HG02678 (cell line): ENCODE measurements at regions not wholly inside any gene's neighbourhood (a gene's known extent, or its start where the extent isn't known, plus 50 kb on each side); places are given as distances from the start of the nearest gene placed in this dataset.

ENCODE experiments used
- ATAC-seq: cut with Tn5 transposase; IDR thresholded peaks from one replicate; pipeline ENCODE4 v1.9.1; 2021; ENCODE audit warnings: mild to moderate bottlenecking, moderate library complexity; ENCODE audit not compliant: unreplicated experiment

- no peak for ATAC-seq
Measured at GRCh38 chrX:118878977-118879376, 55.4 kb downstream of the ZCCHC12 start.

DNA sequence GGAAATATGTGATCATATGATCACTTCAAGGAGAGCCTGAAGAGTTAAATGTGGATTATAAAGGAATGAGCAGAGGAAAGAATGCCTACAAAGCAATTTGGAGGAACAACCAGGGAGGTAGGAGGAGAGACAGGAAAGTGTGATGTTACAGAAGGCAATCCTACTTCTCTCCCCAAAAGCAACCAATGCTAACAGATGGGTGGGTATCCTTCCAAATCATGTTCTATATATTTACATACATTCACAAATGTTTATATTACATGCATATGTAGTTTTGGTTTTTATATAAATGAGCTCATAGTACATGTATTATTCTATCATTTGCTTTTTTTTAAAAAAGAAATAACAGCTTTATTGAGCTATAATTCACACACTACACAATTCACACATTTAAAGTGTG lies 56.0 kb downstream of the ZCCHC12 start:
- ATAC-seq = no peak

GRCh38 chrX:118883994-118884393 lies 60.4 kb downstream of the ZCCHC12 start:
- no peak for ATAC-seq

DNA sequence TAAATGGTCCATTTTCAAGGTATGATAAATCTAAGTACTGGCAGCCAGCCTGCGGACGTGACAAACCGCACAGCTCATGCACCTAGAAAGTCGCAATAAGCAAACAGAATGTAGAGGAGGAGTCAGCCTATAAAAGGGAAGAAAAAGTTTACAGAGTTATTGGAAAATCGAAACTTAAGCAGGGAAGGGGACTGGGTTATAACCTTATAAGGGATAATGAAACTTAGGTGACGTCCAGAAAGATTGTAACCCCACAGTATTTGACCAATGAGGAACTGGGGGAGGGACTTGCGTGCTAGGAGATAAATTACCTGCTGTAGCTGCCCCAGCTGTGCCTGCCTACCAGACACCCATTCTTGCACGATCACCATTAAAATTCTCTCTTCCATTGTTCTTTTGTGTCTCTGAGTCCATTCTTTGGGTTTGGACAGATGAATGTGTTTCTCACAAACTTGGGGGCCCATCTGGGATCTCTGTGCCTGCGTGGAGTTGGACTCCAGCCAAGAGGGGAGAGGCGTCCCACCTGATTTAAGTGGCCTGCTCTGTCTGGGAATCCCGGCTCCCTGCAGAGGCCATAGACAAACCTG lies 61.0 kb downstream of the ZCCHC12 start:
- ATAC-seq = no peak

GRCh38 chrX:118893923-118894322 lies 70.3 kb downstream of the ZCCHC12 start:
- no peak for ATAC-seq

DNA sequence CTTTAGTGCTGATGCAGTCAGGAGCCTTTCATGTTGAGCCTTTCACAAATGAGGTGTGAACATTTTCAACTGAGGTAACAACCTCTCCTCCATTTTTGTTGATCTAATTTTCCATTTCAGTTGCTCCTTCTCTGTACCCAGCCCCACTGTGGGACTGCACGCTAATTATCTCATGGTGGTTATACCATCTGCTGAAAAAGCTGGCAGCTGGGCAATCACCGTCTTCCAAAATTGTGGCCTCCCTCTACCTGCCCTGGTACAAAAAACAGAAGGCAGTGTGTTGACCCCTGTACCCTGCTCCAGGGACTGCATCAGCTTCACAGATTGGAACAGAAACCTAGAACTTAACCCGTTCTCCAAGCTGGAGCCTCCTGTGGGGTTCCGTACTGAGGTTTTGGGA lies 72.4 kb upstream of the LONRF3 start:
- no peak for ATAC-seq

DNA sequence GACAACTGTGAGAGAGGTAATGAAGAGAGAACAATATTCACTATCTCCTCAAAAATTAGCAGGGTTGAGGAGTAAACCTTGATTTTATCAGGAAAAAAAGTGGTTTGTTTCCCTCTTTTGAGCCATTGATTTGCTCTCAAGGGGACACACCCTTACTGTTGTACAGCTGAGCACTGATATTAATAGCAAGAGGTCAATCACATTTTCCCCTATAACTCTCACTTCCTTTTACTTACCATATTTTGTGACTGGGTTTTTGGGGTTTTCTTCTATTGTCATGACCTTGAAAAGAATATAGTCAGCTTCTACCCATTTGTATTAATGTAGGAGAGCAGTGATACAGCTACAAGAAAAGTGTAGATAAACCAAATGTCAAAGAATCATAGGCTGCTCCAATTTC lies 70.2 kb upstream of the LONRF3 start:
- ATAC-seq = peak; percentile 73

- no peak for ATAC-seq
Measured at GRCh38 chrX:118904664-118905063, 69.8 kb upstream of the LONRF3 start.
